Hematopoietic multipotent progenitor cell treated with erythropoietin and hydrocortisone succinate and interleukin-3 and kit ligand, for 4 days (in vitro differentiated cells): ENCODE measurements at regions not wholly inside any gene's neighbourhood (a gene's known extent, or its start where the extent isn't known, plus 50 kb on each side); places are given as distances from the start of the nearest gene placed in this dataset.
A peak's percentile ranks its signal among the peaks of the same experiment; 100 is the strongest.

Experiments
- DNase-seq: peaks from one replicate; pipeline ENCODE4 v3.0.0-alpha.2; 2015

- DNase-seq: no peak
Observed at GRCh38 chr2:71888751-71889445, 258.8 kb downstream of the CYP26B1 start.

- no peak for DNase-seq
Observed at GRCh38 chr2:71887196-71887595, 260.5 kb downstream of the CYP26B1 start.

GRCh38 chr2:71886241-71886640 lies 261.4 kb downstream of the CYP26B1 start:
- no peak for DNase-seq

GRCh38 chr2:71884303-71885042 lies 263.2 kb downstream of the CYP26B1 start:
- peak; percentile 66 for DNase-seq

- DNase-seq: peak; percentile 95
Observed at GRCh38 chr2:71882949-71883472, 264.7 kb downstream of the CYP26B1 start.

GRCh38 chr2:71882236-71882946 lies 265.3 kb downstream of the CYP26B1 start:
- no peak for DNase-seq

- DNase-seq: no peak
Observed at GRCh38 chr2:71880846-71881610, 266.6 kb downstream of the CYP26B1 start.

- DNase-seq: no peak
Observed at GRCh38 chr2:71880287-71880686, 267.4 kb downstream of the CYP26B1 start.

GRCh38 chr2:71879509-71880184 lies 268.0 kb downstream of the CYP26B1 start:
- no peak for DNase-seq

- DNase-seq: no peak
Observed at GRCh38 chr2:71878626-71879508, 268.8 kb downstream of the CYP26B1 start.

GRCh38 chr2:71877636-71878035 lies 270.0 kb downstream of the CYP26B1 start:
- DNase-seq: no peak

GRCh38 chr2:71876542-71877451 lies 270.9 kb downstream of the CYP26B1 start:
- DNase-seq: no peak

- DNase-seq: no peak
Observed at GRCh38 chr2:71872466-71873051, 275.1 kb downstream of the CYP26B1 start.

- DNase-seq: no peak
Observed at GRCh38 chr2:71865391-71865965, 282.2 kb downstream of the CYP26B1 start.

GRCh38 chr2:71864085-71864484 lies 283.6 kb downstream of the CYP26B1 start:
- DNase-seq: no peak

GRCh38 chr2:71863396-71863795 lies 284.3 kb downstream of the CYP26B1 start:
- DNase-seq: no peak

GRCh38 chr2:71862921-71863320 lies 284.7 kb downstream of the CYP26B1 start:
- no peak for DNase-seq

- DNase-seq: no peak
Observed at GRCh38 chr2:71861186-71862160, 286.2 kb downstream of the CYP26B1 start.
